Inferior parietal cortex (tissue), 1 donor: ENCODE measurements at regions not wholly inside any gene's neighbourhood (a gene's known extent, or its start where the extent isn't known, plus 50 kb on each side); places are given as distances from the start of the nearest gene placed in this dataset.

Experiments used
- DNase-seq: peaks from one replicate; pipeline ENCODE4 v3.0.0-alpha.2; 2016; ENCODE audit errors: extremely low spot score

DNA sequence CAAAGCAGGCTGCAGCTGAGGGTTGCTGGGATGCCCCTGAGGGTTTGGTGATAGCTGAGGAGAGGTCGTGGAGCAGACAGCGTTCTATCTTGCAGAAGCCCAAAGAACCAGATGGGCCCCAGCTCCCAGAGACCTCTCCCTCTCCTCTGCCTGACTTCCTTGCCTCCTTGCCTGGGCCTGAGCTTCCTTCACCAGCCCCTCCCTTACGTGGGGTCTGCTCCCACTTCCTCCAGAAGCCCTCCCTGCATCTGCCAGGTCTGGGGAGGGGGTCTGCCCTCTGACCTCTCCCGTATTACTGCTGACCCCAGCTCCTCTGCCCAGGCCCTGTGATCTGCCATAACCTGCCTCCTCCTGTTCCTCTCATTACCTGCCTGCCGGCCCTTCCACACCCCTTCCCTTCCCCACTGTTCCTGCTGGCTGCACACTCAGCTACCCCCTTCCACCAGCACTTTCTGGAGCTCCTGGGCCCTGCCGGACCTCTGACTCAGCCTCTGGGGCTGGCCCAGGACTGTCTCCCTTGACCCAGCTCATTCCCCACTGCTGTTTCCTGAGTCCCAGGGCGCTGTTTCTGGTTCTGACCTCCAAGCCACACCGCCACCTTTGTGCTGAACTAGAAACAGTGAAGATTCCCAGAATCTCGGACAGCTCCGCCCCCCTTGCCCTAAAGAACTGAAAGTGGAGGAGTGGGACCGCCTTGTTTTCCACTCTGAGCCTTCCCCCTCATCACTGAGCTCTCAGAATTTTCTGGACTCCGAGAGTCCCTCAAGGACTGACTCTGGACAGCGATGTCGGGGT is 237.7 kb upstream of the C1orf174 start:
- no peak for DNase-seq

DNA sequence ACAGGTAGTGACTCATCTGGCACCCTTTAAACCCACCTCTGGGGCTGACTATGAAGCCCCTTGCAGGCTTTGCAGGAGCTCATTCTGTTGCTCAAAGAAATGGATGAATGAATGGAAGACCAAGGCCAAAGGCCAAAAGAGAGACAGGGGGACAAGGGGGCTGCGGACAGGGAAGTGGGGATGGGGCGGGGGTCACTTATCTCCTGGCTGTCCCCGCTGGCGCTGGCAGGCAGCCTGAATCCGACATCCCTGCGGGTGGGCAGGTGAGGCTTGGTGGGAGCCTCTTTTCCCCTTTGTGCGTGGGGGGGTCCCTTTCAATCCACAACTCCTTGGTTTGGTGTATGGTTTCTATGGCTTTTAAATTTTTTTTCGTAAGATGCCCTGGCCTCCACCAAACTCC is 239.6 kb upstream of the C1orf174 start:
- DNase-seq = no peak

GRCh38 chr1:4140241-4140640 is 240.2 kb upstream of the C1orf174 start:
- DNase-seq = no peak

DNA sequence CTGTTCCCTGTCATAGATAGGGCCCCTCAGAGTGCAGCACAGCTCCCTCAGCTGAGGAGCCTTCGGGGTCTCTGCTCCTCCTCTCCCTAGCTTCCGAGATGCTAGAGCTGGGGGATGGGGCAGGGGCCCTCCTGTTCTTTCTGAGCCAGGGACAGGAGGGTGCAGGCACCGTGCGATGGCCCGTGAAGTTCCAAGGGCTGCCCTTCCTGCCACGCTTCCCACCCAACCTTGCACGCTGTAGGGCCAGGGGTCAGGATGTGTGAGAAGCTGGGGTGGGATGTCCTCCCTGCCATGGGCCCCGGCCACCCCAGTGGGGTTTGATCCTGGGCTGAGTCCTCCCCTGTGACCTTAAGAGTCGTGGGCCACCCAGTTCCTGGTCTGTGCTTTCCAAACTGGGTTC is 240.7 kb upstream of the C1orf174 start:
- no peak for DNase-seq

DNA sequence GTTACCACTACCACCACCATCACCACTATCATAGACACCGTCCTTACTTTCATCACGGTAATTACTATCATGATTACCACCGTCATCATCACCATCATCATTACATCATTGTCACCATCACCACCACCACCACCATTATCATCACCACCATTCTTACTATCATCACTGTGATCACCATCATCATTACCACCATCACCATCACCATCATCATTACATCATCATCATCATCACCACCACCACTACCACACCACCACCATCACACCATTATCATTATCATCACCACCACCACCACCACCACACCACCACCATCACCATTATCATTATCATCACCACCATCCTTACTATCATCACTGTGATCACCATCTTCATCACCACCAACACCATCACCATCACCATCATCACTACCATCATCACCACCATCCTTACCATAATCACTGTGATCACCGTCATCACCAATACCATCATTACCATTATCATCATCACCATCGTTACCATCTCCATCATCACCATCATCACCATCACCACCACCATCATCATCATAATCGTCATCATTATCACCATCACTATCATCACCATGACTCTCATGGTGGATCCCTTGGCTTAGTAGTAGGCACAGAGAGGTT is 244.4 kb upstream of the C1orf174 start:
- DNase-seq = no peak

DNA sequence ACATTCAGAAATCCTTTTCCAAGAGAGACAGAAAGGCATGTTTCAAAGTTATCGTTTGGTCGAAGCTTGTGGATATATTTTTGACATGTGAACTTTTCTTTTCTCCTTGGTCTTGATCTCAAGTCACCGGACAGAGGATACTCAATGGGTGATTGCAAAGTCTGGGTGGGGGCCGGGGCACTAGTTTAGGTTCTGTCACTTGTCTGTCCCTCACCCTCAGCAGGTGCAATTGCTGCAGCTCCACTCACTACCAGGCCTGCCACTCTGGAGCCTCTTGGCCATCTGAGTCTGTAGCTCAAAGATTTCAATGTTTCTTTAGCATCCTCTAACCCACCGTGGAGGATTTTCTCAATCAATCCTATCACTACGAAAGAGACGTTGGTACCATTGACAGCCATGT is 246.0 kb upstream of the C1orf174 start:
- no peak for DNase-seq

GRCh38 chr1:4146614-4147013 is 246.5 kb upstream of the C1orf174 start:
- no peak for DNase-seq

DNA sequence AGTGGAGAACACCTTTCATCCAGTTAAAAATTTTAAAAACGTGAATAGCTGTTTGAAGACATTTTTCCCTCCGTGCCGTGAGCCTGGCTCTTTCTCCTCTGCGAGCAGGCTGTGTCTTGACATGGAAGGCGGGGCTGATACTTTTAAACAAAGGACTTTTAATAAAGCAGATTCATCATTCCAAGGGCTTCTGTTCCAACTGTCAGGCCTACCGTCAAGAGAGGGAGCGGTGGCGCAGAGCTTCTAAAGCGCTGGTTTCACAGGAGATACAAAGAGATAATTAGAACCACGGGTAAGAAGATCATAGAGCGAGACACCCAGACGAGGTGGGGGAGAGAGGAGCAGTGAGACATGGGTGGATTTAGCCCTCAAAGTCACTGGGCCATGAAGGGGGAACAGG is 247.4 kb upstream of the C1orf174 start:
- DNase-seq = no peak

DNA sequence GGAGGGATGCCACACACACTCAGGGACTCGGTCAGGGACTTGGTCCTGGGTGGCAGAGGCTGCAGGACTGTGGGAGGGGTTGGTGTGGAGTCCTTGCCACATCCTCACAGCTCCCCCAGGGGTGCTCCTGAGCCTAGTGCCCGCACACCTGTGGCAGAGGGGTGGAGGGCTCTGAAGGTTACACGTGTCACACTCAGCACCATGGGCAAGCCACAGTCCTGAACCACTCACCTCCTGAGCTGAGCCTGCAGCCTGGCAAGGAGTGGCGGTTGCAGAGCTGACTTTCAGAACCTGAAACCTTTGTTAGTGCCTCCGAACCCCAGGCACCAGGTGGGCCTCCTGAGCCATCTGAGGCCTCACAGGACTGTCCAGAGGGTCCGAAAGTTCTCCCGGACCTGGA is 249.2 kb upstream of the C1orf174 start:
- no peak for DNase-seq

GRCh38 chr1:4149831-4150230 is 249.8 kb upstream of the C1orf174 start:
- DNase-seq = no peak

DNA sequence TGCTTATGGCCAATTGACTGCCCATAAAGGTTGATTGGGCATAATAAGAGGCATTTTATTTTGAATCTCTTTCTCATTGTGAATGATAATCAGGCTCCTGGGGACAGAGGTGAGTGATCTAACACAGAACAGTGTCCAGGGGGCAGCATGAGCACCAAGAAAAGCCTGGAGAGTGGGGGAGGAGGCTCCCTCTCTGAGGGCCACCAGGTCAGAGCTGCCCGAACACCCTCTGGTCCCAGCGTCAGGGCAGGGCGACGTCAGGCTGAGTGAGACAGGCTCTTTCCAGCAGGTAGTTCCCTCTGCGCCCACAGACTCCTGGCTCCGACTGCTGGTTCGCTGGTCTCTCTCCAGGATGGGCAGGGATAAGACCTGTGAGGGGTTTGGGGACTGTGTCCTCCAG is 250.2 kb upstream of the C1orf174 start:
- no peak for DNase-seq

DNA sequence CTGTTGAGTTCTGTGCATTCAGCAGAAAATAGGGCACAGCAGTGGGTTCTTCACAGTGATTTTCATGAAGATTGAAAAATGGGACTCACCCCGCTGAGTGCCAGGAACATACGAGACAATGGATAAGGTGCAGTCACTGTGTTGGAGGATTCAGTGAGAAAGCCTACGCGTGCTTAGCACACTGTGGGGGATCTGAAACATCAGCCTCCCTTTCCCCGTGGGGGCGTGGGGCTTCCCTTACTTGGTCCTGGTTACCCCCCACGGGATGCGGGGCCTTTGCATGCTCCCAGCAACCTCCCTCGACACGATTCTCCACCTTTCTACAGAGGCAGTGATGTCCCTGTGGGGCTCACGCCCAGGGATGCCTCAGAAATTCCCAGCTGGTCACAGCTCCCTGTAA is 252.2 kb upstream of the C1orf174 start:
- DNase-seq = no peak

GRCh38 chr1:4153571-4153970 is 253.5 kb upstream of the C1orf174 start:
- no peak for DNase-seq

DNA sequence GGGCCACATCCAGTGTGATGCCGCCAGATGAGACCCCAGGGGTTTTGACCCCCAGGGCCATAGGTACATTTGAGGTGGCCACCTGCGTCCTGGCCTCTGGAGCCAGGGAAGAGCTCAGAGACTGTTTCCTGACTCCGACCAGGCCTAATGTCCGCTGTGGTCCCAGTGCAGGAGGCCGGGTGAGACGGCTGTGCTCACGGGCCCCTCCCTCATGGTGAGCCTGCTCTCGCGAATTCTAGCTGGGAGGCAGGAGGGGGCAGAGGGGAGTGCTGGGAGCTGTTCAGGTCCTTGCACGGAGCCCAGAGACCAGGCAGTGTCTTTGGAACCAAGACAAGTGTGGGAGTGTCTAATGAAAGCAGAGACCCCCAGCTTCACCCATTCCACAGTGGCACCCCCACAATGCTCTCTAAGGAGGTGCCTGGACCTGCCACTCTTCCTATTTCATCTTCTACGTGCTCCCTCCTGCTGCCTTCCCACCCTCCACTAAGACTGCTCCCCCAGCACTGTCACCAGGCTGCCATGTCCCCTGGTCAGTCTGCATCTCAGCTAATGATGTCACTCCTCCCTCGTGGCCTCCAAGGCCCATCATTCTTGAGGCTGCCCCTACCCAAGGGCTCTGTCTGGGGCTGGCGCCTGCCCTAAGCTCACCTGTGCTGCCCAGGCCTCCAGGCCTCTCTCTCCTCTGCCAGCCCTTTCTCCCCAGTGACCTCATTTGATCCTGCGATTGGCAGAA is 256.3 kb upstream of the C1orf174 start:
- DNase-seq = no peak

- no peak for DNase-seq
Observed at GRCh38 chr1:4160181-4160580, 260.1 kb upstream of the C1orf174 start.

DNA sequence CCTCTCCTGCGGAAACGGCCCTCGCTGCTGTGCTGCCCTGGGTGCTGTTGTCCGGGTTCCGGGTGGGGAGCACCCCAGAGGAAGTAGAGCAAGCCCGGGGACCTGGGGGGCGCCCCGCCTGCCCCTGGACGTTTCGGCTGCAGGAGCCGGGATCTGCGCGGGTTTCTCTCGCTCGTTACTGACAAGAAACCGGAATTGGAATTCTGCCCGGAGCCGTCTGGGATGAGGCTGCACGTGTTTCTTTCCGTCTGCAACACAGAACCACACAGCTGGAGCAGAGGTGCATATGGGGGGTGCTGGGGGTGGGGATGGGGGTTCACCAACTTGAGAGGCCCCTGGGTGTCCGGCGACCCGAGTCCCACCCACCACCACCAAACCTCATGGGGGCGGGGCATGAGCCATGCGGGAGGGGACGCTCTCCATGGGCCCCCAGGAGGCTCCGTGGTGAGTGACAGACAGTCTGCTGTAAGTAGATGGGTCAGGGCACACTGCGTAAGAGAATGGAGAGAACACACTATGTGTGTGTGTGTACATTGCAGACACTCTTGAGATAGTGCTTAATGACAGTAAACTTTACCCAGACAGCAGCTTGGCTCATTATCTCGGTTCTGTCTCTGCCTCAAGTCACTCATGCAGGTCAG is 261.4 kb upstream of the C1orf174 start:
- DNase-seq = no peak

DNA sequence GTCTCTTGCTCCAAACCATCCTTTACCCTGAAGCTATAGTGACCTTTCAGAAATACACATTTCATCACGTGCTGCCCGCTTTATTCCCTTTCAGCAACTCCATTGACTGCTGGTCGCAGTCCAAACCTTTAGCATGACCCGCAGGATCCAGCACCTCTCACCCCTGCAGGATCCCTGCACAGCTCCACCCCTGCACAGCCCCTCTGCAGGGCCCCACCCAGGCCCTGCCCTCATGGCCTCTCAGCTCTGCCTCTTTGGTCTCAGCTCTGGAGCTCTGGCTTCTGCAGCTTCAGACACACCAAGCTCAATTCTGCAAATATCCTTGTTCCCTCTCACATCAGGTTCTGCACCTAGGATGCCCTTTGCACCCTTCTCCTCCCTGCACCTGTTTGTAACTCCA is 264.9 kb upstream of the C1orf174 start:
- no peak for DNase-seq

GRCh38 chr1:4165686-4166300 is 265.7 kb upstream of the C1orf174 start:
- DNase-seq = no peak

- no peak for DNase-seq
Observed at GRCh38 chr1:4166713-4167112, 266.6 kb upstream of the C1orf174 start.

DNA sequence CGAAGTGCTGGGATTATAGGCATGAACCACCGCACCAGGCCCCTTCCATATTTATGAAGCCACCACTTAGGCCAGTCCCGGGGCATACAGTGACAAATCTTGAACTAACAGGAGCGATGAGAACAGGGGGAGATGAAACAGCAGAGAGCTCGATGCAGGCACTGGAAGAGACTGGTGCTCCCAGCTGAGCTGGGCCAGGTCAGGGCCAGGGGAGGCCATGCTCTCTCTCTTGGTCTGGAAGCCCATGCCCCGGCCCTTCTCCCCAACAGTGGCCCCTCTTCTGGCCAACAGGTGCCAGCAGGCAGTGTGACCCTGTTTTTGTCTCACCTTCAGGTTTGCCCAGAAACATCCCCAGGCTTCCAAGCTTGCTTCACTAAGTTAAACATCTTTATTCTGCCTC is 269.9 kb upstream of the C1orf174 start:
- no peak for DNase-seq

DNA sequence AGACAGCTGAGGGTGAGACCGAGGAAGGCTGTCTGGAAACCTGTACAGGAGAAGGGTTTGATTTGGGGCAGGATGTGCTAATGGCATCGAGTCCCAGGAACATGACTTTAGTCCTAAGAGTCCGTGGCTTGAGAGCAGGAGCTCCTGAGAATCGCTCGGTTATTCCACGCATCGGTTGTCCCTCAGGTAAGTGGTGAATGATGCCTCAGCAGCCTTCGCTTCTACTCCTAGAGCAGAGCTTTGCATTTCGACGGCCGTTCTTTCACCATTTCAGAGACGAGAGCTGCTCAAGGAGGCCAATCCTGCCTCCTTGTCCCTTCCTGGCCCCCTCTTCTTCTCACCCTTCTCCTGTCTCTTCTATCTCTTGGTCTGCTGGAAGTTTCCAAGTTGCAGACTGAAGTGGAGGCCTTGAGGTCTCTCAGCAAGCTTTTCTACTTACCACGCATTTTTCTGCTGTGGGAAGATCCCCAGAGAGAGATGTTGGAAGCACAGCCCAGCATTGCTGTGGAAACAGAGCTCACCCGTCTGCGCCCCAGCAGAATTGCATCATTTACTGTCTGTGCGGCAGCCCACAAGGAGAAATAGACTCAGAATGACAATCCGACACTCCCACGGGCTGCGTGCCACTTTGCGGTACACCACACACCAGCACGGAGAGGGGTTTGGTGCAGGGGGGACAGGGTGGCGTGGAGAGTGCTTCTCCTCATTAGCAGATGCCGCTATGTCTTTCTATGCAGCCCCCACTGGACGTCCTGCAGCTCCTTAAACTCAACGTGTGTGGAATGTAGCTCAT is 270.7 kb upstream of the C1orf174 start:
- peak; percentile 17 for DNase-seq
